ENCODE measurements at regions not wholly inside any gene's neighbourhood (a gene's known extent, or its start where the extent isn't known, plus 50 kb on each side); places are given as distances from the start of the nearest gene placed in this dataset.
A peak's percentile ranks its signal among the peaks of the same experiment; 100 is the strongest.
"Not testable (repeated sequence)": the region's sequence is repeated elsewhere in the genome, so short reads cannot be mapped to it uniquely, and the experiment has no call there.

DNA sequence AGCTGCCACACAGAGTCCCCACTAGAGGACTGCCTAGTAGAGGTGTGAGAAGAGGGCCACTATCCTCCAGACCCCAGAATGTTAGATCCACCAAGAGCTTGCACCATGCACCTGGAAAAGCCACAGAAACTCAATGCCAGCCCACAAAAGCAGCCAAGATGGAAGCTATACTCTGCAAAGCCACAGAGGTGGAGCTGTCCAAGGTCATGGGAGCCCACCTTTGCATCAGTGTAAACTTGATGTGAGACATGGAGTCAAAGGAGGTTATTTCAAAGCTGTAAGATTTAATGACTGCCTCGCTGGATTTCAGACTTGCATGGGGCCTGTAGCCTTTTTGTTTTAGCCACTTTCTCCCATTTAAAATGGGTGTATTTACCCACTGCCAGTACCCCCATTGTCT, 1030.1 kb upstream of the GRIA3 start:
- no peak for ATAC-seq (ENCODE audit: low read depth in 2 of 2)
- no peaks in the 10 kb centered on the region for H3K4me1 Mint-ChIP-seq
- H3K36me3 Mint-ChIP-seq = no peaks in the 10 kb centered on the region
- peaks cover 0 to 13% (median 4%) of the 10 kb centered on the region in 7 donors for H3K9me3 Mint-ChIP-seq
- H3K27me3 Mint-ChIP-seq = no peaks in the 10 kb centered on the region
- DNase-seq = no peak
- H3K4me3 Mint-ChIP-seq = no peak overlapping the region
- H3K27ac Mint-ChIP-seq = no peak overlapping the region

DNA sequence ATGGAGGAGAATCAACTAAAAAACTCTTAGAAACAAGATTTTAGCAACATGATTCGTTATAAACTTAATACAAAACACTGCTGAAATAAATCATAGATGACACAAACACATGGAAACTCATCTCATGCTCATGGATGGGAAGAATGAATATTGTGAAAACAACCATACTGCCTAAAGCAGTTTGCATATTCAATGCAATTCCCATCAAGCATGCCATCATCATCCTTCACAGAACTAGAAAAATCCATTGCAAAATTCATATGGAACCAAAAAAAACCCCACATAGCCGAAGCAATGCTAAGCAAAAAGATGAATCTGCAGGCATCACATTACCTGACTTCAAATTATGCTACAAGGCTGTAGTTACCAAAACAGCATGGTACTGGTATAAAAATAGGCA, 1015.8 kb upstream of the GRIA3 start:
- no peaks in the 10 kb centered on the region for H3K27me3 Mint-ChIP-seq
- no peak overlapping the region for H3K27ac Mint-ChIP-seq
- H3K9me3 Mint-ChIP-seq = peaks cover 0 to 15% (median 4%) of the 10 kb centered on the region in 7 donors
- H3K4me1 Mint-ChIP-seq = no peaks in the 10 kb centered on the region
- no peak for ATAC-seq (ENCODE audit: low read depth in 2 of 2)
- H3K36me3 Mint-ChIP-seq = no peaks in the 10 kb centered on the region
- no peak overlapping the region for H3K4me3 Mint-ChIP-seq
- DNase-seq = no peak

GRCh38 chrX:122184791-122185190, 999.3 kb upstream of the GRIA3 start:
- Mint-ChIP-seq H3K9me3 (peaks cover 4 to 41% (median 11%) of the 10 kb centered on the region in 7 donors), H3K36me3 (no peaks in the 10 kb centered on the region), H3K4me1 (no peaks in the 10 kb centered on the region), H3K27me3 (no peaks in the 10 kb centered on the region), H3K4me3 (no peak overlapping the region), H3K27ac (no peak overlapping the region)
- ATAC-seq (ENCODE audit: low read depth in 2 of 2) = no peak
- DNase-seq = no peak

DNA sequence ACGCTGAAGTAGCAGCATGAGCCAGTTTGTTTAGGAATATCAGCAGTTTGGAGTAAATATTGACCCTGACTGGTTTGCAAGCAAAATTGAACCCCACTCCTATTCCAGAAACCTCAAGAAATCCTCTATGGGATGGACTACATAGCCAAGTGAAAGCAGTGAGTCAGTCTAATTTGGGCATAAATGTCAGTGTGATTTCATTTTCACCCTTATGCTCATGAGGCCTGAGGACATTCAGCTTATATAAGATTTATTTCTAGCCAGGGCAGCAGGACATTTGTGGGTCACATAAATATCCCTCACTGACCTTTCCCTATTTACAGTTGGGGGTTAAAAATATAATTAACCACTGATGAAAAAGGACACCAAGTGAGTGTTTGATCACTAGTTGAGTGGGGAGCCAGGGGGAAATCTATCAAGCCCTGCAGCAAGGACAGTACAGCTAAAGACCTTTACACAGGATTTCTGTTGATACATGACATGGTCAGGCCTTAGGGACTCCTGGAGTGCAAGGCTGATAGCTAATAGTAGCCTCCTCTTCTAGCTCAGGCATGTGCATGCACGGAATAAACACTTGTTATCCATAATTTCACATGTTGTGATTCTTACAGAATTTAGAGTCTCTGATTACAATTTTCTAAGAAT, 996.9 kb upstream of the GRIA3 start:
- peaks cover 4 to 36% (median 12%) of the 10 kb centered on the region in 7 donors for H3K9me3 Mint-ChIP-seq
- no peak for DNase-seq
- no peaks in the 10 kb centered on the region for H3K36me3 Mint-ChIP-seq
- no peak overlapping the region for H3K27ac Mint-ChIP-seq
- ATAC-seq (ENCODE audit: low read depth in 2 of 2) = no peak
- no peaks in the 10 kb centered on the region for H3K27me3 Mint-ChIP-seq
- H3K4me3 Mint-ChIP-seq = no peak overlapping the region
- no peaks in the 10 kb centered on the region for H3K4me1 Mint-ChIP-seq

GRCh38 chrX:122188751-122189150, 995.3 kb upstream of the GRIA3 start:
- H3K4me3 Mint-ChIP-seq = no peak overlapping the region
- no peaks in the 10 kb centered on the region for H3K27me3 Mint-ChIP-seq
- H3K9me3 Mint-ChIP-seq = peaks cover under 1 to 26% (median 10%) of the 10 kb centered on the region in 7 donors
- H3K36me3 Mint-ChIP-seq = no peaks in the 10 kb centered on the region
- no peak overlapping the region for H3K27ac Mint-ChIP-seq
- DNase-seq = no peak
- no peaks in the 10 kb centered on the region for H3K4me1 Mint-ChIP-seq
- no peak for ATAC-seq (ENCODE audit: low read depth in 2 of 2)

DNA sequence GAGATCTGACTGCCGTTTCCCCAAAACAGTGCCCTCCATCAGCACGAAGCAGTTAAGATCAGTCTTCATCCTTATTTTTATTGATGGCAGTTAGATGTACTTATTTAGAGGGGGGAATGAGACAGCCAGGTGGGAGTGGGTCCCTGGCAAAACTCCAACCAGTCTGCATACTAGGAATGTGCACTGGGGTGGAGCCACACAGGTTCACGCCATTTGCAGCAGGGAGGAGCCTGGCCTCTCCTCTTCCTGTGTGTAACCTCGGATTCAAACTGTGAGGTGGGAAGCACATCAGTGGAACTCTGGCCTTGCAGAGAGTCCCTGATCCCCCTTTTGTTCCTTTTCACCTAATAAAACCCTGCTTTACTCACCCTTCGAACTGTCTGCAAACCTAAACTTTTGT, 987.7 kb upstream of the GRIA3 start:
- Mint-ChIP-seq H3K9me3 (peaks cover 0 to 7% (median 1%) of the 10 kb centered on the region in 7 donors), H3K27me3 (no peaks in the 10 kb centered on the region), H3K36me3 (no peaks in the 10 kb centered on the region), H3K27ac (no peak overlapping the region), H3K4me1 (no peaks in the 10 kb centered on the region), H3K4me3 (no peak overlapping the region)
- DNase-seq (no peak), ATAC-seq (ENCODE audit: low read depth in 2 of 2) (no peak)

DNA sequence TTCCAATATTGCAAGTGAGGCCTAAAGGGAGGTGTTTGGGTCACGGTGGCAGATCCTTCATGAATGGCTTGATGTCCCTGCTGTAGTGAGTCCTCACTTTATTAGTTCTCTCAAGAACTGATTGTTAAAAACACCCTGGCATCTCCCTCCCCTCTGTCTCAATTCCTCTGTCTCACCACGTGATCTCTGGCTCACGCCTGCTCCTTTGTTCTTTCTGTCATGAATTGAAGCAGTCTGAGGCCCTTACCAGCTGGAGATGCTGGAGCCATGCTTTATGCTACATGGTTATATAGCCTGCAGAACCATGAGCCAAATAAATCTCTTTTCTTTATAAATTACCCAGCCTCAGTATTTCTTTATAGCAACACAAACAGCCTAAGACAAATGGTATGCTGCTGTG, 980.7 kb upstream of the GRIA3 start:
- Mint-ChIP-seq H3K9me3 (peaks cover 0 to 5% (median 2%) of the 10 kb centered on the region in 7 donors), H3K4me3 (no peak overlapping the region), H3K36me3 (no peaks in the 10 kb centered on the region), H3K27ac (no peak overlapping the region), H3K4me1 (no peaks in the 10 kb centered on the region), H3K27me3 (no peaks in the 10 kb centered on the region)
- DNase-seq = no peak
- ATAC-seq (ENCODE audit: low read depth in 2 of 2) = no peak

DNA sequence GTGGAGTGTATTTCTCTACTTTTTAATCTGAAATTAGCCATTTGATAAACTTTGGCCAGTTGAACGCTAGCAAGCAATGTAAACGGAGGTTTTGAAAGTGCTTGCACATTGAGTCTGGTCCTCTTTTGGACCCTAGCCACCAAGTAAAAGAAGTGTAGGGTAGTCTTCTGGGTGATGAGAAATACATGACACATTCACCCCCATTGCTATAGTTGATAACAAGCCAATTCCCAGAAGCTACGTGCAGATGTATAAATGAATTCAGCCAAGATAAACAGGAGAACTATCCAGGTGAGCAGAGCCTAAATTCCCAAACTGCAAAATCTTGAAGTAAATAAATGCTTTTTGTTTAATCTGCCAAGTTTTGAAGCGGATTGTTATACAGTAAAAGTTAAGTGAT, 965.4 kb upstream of the GRIA3 start:
- H3K36me3 Mint-ChIP-seq = peaks cover 0 to 9% of the 10 kb centered on the region in 2 donors
- ATAC-seq (ENCODE audit: low read depth in 2 of 2) (no peak), DNase-seq (no peak)
- H3K27me3 Mint-ChIP-seq = peaks cover 0 to 16% (median 13%) of the 10 kb centered on the region in 3 donors
- H3K9me3 Mint-ChIP-seq = peaks cover 0 to 13% (median 8%) of the 10 kb centered on the region in 7 donors
- H3K4me3 Mint-ChIP-seq = no peak overlapping the region
- H3K4me1 Mint-ChIP-seq = no peaks in the 10 kb centered on the region
- no peak overlapping the region for H3K27ac Mint-ChIP-seq

GRCh38 chrX:122219226-122219625, 964.9 kb upstream of the GRIA3 start:
- Mint-ChIP-seq H3K27ac (no peak overlapping the region), H3K27me3 (peaks cover 0 to 16% (median 13%) of the 10 kb centered on the region in 3 donors)

GRCh38 chrX:122219735-122220134, 964.3 kb upstream of the GRIA3 start:
- Mint-ChIP-seq H3K4me1 (no peaks in the 10 kb centered on the region), H3K9me3 (peaks cover 0 to 12% (median 9%) of the 10 kb centered on the region in 7 donors), H3K36me3 (peaks cover 0 to 11% of the 10 kb centered on the region in 2 donors), H3K4me3 (no peak overlapping the region), H3K27me3 (peaks cover 0 to 18% (median 16%) of the 10 kb centered on the region in 3 donors), H3K27ac (no peak overlapping the region)
- ATAC-seq (ENCODE audit: low read depth in 2 of 2) = no peak
- DNase-seq = no peak

More at GRCh38 chrX:122219226-122219625, 964.9 kb upstream of the GRIA3 start:
- peaks cover 0 to 9% of the 10 kb centered on the region in 2 donors for H3K36me3 Mint-ChIP-seq
- H3K9me3 Mint-ChIP-seq = peaks cover 0 to 12% (median 8%) of the 10 kb centered on the region in 7 donors
- no peaks in the 10 kb centered on the region for H3K4me1 Mint-ChIP-seq
- ATAC-seq (ENCODE audit: low read depth in 2 of 2) (no peak), DNase-seq (no peak)
- H3K4me3 Mint-ChIP-seq = no peak overlapping the region

DNA sequence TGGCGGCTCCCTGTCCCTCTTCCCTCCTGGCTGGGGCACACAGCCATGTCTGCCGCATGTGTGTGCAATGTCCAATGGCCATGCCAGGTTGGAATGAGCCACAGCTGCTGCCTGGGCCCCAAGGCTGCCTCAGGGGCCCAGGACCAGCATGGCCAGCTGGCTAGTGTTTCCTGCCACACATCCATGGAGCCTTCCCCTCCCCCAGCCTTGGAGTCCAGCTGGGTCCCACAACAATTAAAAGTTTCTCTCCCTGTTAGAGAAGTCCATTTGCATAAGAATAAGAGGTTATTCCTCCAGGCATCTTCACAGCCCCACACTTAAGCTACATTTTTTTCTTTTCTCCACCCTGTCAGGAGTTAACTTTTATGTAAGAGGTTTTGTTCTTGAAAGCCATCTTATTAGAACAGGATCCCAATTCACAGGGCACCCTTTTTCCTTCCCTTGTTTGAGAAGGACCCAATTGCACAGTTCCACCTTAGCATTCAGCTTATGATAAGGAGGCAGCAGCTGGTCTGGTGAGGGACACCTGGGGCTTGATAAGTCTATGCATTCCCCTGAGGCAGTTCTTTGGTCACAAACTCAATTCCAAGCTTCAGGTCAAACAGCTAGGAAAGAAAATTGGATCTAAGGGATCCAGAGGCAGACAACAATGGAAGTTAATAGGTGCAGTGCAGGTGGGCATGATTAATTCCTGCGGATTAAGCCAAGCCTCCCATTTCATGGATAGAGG, 963.3 kb upstream of the GRIA3 start:
- DNase-seq = no peak
- no peaks in the 10 kb centered on the region for H3K4me1 Mint-ChIP-seq
- H3K36me3 Mint-ChIP-seq = peaks cover 0 to 21% of the 10 kb centered on the region in 2 donors
- no peak overlapping the region for H3K4me3 Mint-ChIP-seq
- ATAC-seq (ENCODE audit: low read depth in 2 of 2) = no peak
- peaks cover 0 to 16% (median 11%) of the 10 kb centered on the region in 7 donors for H3K9me3 Mint-ChIP-seq
- no peak overlapping the region for H3K27ac Mint-ChIP-seq
- H3K27me3 Mint-ChIP-seq = peaks cover 0 to 23% (median 16%) of the 10 kb centered on the region in 3 donors

- not testable (repeated sequence) for DNase-seq; ATAC-seq (ENCODE audit: low read depth in 2 of 2); H3K4me1 Mint-ChIP-seq; H3K4me3 Mint-ChIP-seq
- peak overlapping the region in 1 of 6 donors; percentile 18 for H3K27ac Mint-ChIP-seq
- H3K27me3 Mint-ChIP-seq = peaks cover 0 to 23% (median 16%) of the 10 kb centered on the region in 3 donors
- peaks cover 0 to 21% of the 10 kb centered on the region in 2 donors for H3K36me3 Mint-ChIP-seq
- H3K9me3 Mint-ChIP-seq = peaks cover 0 to 23% (median 9%) of the 10 kb centered on the region in 7 donors
Measured at GRCh38 chrX:122221810-122222209, 962.3 kb upstream of the GRIA3 start.

GRCh38 chrX:122224137-122224536, 959.9 kb upstream of the GRIA3 start:
- H3K4me3 Mint-ChIP-seq; ATAC-seq (ENCODE audit: low read depth in 2 of 2); H3K27ac Mint-ChIP-seq; H3K4me1 Mint-ChIP-seq; DNase-seq: not testable (repeated sequence)
- Mint-ChIP-seq H3K27me3 (peaks cover 0 to 23% (median 16%) of the 10 kb centered on the region in 3 donors), H3K36me3 (peaks cover 0 to 21% of the 10 kb centered on the region in 2 donors), H3K9me3 (peaks cover 0 to 23% (median 6%) of the 10 kb centered on the region in 7 donors)

DNA sequence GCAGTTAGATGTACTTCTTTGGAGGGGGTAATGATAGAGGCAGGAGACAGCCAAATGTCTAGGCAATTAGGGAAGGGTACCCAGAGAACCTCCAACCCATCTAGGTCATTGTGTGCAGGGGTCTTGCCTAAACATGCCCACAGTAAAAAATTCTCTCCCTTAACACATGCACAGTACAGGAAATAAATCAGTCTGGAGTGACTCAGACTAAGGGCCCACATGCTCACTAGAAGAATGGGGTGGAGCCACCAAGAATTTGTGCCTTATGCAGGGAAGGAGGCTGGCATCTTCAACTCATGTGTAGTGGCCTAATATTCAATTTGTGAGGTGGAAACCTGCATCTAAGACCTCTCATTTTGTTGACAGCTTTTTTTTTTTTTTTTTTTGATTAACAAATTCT, 945.3 kb upstream of the GRIA3 start:
- no peaks in the 10 kb centered on the region for H3K27me3 Mint-ChIP-seq
- H3K36me3 Mint-ChIP-seq = no peaks in the 10 kb centered on the region
- H3K4me1 Mint-ChIP-seq = no peaks in the 10 kb centered on the region
- H3K4me3 Mint-ChIP-seq = no peak overlapping the region
- no peak overlapping the region for H3K27ac Mint-ChIP-seq
- H3K9me3 Mint-ChIP-seq = peaks cover 0 to 9% (median 6%) of the 10 kb centered on the region in 7 donors
- ATAC-seq (ENCODE audit: low read depth in 2 of 2) = no peak
- DNase-seq = no peak

Measured in naive B cell (primary cell).